GF-D8 (cell line): ENCODE measurements at regions not wholly inside any gene's neighbourhood (a gene's known extent, or its start where the extent isn't known, plus 50 kb on each side); places are given as distances from the start of the nearest gene placed in this dataset.
"Not testable (repeated sequence)": the region's sequence is repeated elsewhere in the genome, so short reads cannot be mapped to it uniquely, and the experiment has no call there.

Source experiments
- DNase-seq: peaks from one replicate; lab custom pipeline; 2025; lab: John Stamatoyannopoulos, UW

DNA sequence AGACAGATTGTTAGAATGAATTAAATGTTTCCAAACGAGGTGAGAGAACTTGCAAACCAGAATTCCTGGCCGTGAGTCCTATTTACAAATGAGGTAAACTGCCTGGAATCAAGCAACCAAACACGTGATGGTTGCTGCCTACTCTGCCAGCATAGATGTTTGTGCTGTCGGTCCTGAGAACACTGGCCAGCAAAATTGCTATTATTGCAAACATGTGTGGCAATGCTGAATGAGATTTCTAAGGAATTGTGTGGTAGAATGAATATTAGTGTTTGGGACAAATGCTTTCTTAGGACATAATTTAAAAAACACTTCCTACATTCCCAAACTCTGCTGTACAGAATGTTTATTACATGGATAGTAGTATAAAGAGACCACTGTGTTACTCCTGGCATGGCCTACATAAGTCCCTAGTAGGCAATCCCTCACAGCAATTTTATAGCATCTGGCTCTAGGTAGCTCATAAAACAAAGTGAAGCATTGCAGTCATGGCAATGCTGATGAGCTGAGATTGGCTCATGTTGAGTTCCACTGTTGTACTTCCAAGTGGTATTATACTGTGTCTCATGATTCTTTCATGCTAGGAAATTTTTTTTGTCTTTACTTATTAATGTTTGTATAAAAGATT is 605.2 kb upstream of the EPHA5 start:
- no peak for DNase-seq

DNA sequence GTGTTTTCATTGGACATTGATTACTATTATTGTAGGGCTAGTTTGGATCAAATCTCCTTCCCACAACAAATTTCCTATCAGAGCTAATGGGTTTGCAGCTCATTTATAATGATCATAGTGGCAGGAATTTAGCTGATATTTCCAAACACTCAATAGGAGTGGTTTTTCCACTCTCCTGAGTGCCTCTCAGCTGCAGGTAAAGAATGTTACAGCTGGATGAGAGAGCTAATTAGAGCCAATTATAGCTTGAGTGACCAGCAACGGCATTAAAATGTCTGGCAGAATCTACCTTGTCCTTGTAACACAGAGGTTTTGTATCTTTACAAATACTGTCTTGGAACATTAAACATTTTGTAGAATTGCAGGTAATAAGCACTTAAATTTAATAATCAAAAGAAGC is 602.8 kb upstream of the EPHA5 start:
- no peak for DNase-seq

DNA sequence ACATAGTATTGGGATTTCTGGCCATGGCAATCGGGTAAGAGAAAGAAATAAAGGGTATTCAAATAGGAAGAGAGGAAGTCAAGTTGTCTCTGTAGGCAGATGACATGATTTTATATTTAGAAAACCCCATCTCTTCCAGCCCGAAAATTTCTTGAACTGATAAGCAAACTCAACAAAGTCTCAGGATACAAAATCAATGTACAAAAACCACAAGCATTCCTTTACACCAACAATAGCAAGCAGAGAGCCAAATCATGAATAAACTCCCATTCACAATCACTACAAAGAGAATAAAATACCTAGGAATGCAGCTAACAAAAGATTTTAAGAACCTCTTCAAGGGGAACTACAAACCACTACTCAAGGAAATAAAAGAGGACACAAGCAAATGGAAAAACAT is 600.1 kb upstream of the EPHA5 start:
- not testable (repeated sequence) for DNase-seq

DNA sequence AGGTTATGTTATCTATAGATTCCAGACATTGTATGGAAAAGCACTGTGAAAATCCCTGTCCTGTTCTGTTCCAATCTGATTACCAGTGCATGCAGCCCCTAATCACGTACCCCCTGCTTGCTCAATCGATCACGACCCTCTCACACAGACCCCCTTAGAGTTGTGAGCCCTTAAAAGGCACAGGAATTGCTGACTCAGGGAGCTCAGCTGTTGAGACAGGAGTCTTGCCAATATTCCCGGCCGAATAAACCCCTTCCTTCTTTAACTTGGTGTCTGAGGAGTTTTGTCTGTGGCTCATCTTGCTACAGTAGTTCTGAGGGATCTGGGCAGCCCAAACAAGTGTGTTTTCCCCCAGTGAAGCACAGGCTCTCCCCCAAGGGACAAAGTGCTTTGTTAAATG is 596.3 kb upstream of the EPHA5 start:
- not testable (repeated sequence) for DNase-seq

DNA sequence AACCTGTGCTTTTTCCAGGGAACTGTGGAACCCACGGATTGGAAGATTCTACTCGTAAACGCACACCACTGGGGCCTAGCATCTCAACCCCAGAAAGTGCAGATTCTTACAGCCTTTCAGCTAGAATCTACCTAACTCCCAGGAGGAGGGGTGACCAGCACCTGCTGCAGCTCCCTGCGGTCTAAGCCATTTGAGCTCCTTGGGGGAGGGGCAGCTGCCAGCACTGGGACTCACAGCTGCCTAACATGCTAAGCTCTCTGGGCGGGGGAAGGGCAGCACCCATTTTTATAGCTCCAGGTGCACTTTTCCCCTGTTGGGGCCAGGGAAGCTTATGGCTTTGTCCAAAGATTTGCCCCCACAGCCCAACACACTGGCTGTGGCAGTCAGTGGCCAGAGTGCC is 595.7 kb upstream of the EPHA5 start:
- no peak for DNase-seq

DNA sequence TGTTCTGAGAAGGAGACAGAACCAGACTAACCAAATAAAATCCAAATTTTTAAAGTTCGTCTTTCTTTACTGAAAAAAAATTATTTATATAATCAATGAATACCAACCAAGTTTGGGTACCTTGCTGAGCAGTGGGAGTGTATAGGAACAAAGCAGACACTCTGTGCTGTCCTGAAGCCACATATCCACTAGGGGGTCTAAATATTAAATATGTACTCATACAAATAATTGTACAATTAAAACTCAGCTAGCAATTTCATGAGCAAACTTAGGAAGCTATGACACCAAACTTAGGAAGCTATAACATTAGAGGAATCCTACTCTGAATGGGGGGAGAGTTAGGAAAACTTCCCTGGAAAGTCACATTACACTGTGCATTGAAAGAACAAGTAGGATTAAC is 582.0 kb upstream of the EPHA5 start:
- DNase-seq, result no peak

DNA sequence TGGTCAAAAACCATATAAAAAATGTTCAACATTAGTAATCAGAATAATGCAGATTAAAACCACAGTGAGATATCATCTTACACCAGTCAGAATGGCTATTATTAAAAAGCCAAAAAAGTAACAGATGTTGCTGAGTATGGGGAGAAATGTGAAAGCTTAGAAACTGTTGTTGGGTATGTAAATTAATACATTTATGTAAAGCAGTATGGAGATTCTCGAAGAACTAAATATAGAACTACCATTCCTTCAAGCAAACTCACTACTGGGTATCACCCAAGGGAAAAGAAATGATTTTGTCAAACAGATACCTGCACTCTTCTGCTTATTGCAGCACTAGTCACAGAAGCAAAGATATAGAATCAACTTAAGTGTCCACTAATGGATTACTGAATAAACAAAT is 576.4 kb upstream of the EPHA5 start:
- no peak for DNase-seq

DNA sequence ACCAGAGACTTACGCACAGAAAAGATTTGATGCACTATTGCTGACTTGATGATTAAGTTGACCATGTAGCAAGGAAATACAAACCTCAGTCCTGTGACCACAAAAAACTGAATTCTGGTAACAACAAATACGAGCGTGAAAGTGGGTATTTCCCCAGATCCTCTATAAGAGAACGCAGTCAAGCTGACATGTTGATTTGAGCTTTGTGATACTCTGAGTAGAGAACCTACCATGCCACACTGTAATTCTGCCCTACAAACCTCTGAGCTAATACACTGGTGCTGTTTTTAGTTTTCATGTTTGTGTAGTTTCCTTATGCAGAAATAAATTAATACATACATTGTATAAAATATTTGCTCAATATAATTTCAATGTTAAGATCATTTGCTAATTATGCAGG is 565.6 kb upstream of the EPHA5 start:
- DNase-seq, result no peak

DNA sequence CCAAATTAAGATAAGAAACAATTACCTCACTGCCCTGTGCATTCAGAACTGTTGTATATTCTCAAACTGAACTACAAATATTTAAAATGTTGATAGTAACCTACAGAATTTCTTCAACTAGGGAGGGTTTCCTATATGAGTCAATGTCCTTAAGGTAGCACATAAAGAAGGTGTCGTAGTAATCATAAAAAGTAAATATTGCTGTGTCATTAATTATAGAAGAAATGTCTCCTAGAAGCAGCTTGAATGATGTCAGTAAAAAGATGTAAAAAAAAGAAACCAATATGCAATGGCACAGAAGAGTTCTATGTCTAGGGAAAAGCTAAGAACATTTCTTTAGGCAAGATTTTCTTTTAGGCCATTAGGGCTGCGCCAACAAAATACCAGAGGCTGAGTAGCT is 559.6 kb upstream of the EPHA5 start:
- no peak for DNase-seq

DNA sequence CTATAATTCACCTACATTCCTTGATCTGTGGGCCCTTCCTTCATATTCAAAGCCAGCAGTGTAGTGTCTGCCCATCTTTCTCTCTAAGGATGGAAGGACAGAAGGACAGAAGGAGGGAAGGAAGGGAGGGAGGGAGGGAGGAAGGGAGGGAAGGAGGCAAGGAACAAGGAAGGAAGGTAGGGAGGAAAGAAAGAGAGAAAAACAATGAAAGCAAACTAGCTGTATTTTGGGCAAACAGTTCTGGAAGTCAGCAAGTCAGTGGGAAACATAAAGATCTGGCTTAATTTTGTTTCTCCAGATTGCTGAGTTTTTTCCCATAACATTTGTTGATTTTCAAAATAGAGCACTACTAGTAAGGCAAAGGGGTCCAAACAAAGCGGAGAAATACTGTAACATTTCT is 555.2 kb upstream of the EPHA5 start:
- no peak for DNase-seq

DNA sequence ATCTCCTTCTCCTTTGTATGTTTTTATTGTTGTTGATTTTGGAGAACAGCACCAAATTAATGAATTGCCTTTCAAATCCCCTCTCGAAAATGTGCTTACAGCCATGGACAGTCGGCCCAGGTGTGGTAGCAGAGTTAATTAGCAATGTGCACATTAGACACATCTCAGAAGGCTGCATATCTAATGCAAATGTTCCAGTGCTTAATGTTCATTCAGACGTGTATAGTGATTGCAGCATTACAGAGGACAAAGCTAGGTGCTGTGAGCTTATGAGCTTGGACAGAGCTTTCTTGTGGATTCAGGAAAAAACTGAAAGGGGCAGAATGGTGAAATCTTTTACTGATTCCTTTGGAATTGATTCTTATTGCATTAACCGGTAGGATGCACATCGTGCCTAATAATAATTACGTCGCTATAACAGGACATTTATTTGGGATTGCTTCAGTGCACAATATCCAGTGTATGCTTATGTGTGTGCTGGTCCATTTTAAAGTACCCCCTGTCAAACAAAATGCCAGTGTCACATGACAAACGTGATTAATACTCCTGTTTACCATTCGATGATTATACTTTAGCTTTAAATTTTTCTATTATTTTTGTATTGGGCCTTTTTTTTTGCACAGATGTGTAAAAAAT is 552.9 kb upstream of the EPHA5 start:
- no peak for DNase-seq

DNA sequence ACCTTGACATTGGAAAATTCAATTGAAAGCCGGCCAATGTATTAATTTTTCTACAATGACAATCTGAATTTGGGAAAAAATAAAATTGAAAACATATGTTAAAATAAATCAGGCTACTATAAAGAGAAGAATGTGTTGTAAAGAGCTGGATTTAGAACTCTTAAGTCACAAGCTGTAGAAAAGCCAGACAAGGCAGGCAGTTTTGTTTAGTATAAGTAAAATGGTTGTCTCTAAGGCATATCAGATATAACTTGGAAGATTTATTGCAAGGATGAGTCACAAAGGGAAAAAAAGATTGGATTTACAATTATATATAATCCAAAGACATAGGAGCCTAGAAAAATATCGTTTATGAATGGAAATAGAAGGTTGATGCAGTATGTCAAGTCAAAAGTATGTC is 549.1 kb upstream of the EPHA5 start:
- no peak for DNase-seq

DNA sequence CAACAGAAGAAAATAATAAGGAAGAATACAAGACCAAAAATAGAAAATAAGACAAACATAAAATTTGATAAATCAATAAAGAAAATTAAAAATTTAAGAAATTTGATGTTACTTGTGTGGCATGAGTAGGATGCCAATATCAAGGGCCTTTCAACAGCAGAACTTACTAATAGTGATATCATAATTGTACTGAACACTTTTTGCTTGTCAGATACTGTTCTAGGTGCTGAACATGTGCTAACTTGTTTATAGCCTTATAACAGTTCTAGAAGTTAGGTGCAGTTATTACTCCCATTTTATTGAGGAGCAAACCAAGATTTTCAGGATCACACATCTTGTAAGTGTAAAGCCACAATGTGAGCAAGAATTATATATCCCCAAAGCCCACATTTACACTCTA is 546.0 kb upstream of the EPHA5 start:
- DNase-seq, result no peak

DNA sequence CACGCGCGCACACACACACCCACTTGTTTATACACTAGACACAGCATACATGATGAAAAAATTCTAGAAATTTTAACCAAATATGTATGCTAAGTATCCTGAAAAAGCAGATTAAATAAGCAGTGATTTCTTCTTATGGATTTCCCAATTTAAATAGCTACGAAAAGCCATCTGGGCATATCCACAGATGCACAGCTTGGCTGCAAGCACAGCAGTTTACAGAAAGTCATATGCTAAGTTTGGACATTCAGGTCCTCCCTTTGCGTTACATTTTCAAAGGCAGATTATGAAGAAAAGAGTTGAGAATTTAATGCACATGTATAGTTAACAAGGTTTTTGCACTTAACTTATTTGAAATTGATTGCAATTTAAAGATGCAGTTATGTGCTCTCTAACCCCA is 542.2 kb upstream of the EPHA5 start:
- no peak for DNase-seq

DNA sequence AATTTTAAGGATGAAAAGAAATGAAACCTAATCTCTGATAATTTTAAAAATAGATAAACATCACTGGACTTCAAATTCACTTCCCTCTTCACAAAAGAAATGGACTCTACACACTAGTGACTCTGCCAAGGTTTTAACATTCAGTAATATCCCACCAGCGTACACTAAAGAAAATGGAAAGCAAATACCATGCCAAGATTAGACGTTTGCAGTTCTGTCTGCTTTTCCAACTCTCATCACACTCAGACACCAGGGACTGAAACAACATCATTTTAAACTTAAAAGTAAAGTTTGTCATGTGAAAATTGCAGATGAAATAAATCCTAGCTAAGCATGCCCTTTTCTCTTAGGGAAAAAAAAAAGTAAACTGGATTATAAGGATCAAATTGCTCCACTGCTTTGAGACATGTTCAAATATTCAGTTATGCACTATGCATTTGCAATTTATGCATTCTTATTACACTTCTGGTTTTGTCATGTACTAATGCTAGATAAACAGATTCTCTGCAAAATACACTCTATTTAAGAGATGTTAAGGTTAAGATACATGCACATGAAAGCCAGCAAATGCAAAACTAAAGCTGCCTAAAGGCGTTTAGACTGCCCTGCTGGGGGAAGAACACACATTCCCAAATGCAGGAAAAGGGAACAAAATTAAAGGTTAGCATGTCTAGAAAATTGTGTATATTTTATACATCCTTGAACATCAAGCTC is 534.4 kb upstream of the EPHA5 start:
- DNase-seq, result no peak

DNA sequence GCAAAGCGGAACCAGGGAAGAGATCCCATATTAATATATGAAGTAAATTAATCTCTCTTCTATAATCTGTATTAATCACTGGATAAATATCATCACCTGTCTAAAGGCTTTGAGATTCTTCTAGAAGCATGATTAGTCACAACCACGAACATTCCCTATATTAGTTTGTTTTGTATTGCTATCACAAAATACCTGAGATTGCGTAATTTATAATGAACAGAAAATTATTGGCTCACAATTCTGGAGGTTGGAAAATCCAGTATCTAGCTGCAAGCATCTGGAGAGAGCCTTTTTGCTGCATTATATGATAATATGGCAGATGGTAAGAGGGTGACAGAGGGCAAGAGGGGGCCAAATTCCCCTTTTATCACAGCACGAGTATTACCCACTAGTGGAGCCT is 532.6 kb upstream of the EPHA5 start:
- DNase-seq, result no peak

DNA sequence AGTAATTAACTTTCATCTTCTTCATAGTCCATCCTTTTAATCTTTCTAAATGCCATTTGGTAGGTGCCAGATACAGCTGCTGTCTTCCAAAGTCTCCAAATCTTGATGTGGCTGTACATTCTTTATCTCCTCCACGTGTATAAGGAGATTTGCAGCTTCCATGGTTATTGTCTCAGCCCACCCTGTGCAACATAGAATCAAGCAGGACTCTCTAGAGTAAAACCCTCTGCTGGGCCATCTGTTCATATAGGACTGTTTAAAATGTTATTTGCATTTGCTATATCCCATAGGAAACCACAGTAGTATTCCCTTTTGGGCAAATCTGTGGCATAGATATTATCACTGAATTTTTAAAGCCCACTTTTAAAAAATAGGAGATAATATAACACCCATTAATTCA is 527.2 kb upstream of the EPHA5 start:
- DNase-seq, result no peak

DNA sequence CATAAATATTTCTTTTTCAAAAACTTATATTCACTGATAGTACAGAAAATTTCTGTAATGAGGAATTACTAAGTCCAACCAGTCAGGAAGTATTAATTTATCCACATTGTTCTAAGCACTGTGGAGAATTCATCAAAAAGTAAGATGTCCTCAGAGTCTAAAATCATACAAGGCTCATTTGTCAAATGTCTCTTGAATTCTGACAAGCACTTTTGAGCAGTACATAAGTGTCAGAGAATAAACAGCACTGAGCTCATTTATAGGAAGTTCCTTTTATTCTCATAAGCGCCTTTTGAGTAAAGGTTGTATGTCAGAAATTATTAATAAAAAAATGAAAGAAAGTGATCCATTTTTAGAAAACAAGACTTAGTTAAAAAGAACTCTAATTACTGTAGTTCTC is 523.2 kb upstream of the EPHA5 start:
- DNase-seq, result no peak

DNA sequence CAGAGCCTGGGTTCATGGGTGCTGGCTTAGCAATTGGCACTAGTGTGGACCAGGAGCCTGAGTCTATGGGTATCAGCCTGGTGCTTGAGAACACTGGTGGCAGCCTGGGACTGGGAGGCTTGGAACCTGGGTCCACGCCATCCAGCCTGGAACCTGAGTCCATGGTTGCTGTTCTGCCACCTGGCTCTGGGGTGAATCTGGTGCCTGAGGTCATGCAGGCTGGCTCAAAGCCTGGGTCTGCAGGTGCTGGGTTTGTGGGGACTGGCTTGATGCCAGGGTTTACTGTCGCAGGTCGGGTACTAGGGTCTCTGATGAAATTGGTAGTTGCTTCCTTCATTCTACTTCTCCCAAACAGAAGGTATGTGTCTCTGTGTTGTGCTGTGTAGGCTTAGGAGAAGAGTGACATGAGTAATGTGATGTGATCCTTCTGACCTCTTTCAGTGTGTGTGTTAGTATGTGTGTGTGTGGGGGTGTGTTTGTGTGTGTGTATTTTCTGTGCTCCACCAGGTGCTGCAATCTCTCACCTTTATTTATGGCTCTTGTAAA is 517.0 kb upstream of the EPHA5 start:
- no peak for DNase-seq

DNA sequence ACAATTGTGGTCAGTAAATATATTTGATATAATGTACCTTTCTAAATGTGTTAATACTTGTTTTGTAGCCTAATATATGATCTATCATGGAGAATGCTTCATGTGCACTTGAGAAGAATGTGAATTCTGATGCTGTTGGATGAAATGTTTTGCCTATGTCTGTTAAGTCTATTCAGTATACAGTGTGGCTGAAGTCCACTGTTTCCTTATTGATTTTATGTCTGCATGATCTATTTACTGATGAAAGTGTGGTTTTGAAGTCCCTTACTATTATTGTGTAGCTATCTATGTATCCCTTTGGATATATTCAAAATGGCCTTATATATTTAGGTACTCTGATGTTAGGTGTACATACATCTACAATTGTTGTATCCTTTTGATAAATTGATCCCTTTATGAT is 515.8 kb upstream of the EPHA5 start:
- no peak for DNase-seq

DNA sequence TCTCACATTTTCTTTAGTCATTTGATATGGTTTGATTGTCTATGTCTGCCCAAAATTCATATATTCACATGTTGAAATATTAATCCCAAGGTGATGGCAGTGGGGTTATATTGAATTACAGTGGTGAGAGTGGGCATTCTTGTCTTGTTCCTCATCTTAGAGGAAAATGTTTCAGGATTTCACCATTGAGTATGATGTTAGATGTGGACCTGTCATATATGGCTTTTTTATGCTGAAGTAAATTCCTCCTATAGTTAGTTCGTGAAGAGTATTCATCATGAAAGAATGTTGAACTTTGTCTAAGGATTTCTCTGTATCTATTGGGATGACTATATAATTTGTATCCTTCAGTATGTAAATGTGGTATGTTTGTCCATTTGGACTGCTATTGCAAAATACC is 512.3 kb upstream of the EPHA5 start:
- DNase-seq, result no peak

DNA sequence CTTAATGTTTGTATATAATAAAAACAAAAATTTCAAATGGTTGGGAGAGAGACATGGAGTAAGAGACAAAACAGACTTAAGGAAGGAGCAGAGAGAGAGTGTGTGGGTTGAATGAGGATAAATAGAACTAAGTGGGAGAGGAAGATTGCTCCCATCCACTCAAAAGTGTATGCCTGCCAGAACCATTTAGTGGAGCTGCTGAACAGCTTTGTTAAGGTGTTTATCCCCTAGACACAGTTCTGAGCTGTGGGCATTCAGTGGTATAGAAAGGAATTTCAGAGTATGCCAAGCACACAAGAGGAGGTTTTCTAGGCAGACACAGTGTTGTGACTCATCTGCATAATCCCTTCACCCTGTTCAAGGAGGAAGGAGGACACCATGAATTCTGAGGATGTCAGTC is 508.6 kb upstream of the EPHA5 start:
- no peak for DNase-seq

DNA sequence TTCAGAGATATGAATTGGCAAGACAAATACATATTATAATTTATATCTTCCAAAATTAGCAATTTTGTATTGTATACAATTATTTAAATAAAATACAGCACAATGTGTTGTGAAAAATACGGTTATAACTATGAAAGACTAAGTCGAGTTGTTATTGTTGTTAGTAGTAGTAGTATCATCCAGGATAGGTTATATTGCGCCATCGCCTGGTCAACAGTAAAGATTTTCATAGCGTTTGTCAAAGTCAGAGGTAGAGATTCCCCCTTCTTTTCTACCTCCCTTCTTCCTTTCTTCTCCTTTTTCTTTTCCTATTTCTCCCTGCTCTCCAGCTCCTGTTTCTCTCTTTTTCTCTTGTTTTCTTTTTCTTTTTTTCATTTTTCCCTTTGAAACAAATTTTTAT is 499.1 kb upstream of the EPHA5 start:
- no peak for DNase-seq

DNA sequence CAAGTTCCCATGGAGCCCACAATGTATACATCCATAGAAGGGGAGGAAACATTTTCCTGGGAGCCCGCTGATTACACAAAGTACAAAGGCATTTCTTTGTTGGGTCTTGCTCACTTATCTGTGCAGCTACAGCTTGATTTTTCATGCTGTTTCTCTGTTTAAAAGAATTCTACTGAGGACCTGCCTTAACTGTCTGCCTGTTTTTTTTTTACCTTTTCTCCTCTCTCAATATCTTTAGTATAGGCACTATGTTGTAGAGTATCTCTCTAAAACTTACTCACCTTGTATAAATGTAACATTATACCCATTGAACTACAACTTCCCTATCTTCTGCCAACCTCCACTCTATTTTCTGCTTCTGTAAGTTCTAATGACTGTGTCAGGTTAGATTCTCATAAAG is 494.6 kb upstream of the EPHA5 start:
- DNase-seq, result no peak
